T-cell (primary cell): ENCODE measurements at regions not wholly inside any gene's neighbourhood (a gene's known extent, or its start where the extent isn't known, plus 50 kb on each side); places are given as distances from the start of the nearest gene placed in this dataset.
"Not testable (repeated sequence)": the region's sequence is repeated elsewhere in the genome, so short reads cannot be mapped to it uniquely, and the experiment has no call there.

Source experiments
- ATAC-seq, 4 experiments: fragments of 200-7000 bp in 3 of 4; fragments of 150-1000 bp in 1 of 4; cut with Tn5 transposase; replicated peaks in 1 of 4; 1 replicate in 3 of 4; 2 replicates in 1 of 4; pipeline ENCODE4 v1.10.0; 2021; ENCODE audit warnings: moderate library complexity in 3 of 4, mild to moderate bottlenecking in 2 of 4, moderate number of reproducible peaks in 1 of 4
- CTCF ChIA-PET, 2 donors: fragments of 300-600 bp; sonication (Branson Sonifier 250); formaldehyde crosslinking; loops; one replicate each; lab custom pipeline; 2022; ENCODE audit warnings: antibody characterized with exemption in 2 of 2; lab: Charles Lee
- POLR2A ChIA-PET, 2 donors: fragments of 300-600 bp; sonication (Branson Sonifier 250); formaldehyde crosslinking; loops; one replicate each; lab custom pipeline; 2022; ENCODE audit warnings: antibody characterized with exemption in 2 of 2; lab: Charles Lee
- DNase-seq, 35 experiments: peaks; one replicate each; pipeline versions ENCODE4 v3.0.0 to v3.0.0-alpha.2; 2013 to 2023
- H3K27ac ChIP-seq: one replicate; pipeline ENCODE4 v1.5.1; 2013; ENCODE audit warnings: low read length
- H3K27me3 ChIP-seq, 2 experiments: replicated peaks in 1 of 2; 1 replicate in 1 of 2; 2 replicates in 1 of 2; pipeline versions ENCODE4 v1.6.1 to v1.7.0; 2013; ENCODE audit warnings: low read length in 1 of 2, mixed read lengths in 1 of 2; ENCODE audit not compliant: control insufficient read depth in 2 of 2, insufficient read depth in 2 of 2; ENCODE audit errors: extremely low read depth in 1 of 2
- H3K36me3 ChIP-seq, 2 donors: 1 replicate in 1 of 2; 2 replicates in 1 of 2; pipeline versions ENCODE4 v1.6.1 to v1.7.0; 2013; ENCODE audit warnings: low read length in 1 of 2; ENCODE audit not compliant: control insufficient read depth in 2 of 2, insufficient read depth in 1 of 2; ENCODE audit errors: extremely low read depth in 1 of 2
- H3K4me1 ChIP-seq, 2 experiments: 1 replicate in 1 of 2; 2 replicates in 1 of 2; pipeline versions ENCODE4 v1.6.1 to v1.7.0; 2013; ENCODE audit warnings: low read length in 2 of 2, mixed read lengths in 1 of 2; ENCODE audit not compliant: insufficient read depth in 2 of 2, control insufficient read depth in 1 of 2; ENCODE audit errors: extremely low read depth in 1 of 2
- H3K4me3 ChIP-seq, 2 donors: 1 replicate in 1 of 2; 2 replicates in 1 of 2; pipeline versions ENCODE4 v1.5.1 to v1.7.0; 2013; ENCODE audit warnings: mild to moderate bottlenecking in 2 of 2, low read length in 1 of 2, moderate library complexity in 1 of 2; ENCODE audit not compliant: control insufficient read depth in 1 of 2; ENCODE audit errors: extremely low read depth in 1 of 2
- H3K9me3 ChIP-seq: 2 replicates; pipeline ENCODE4 v1.7.0; 2013
- H3K27ac Mint-ChIP-seq, 2 donors: one replicate each; pipeline ENCODE4 v1.8.0; 2020 to 2021; ENCODE audit warnings: mild to moderate bottlenecking in 2 of 2, mixed read lengths in 2 of 2
- H3K27me3 Mint-ChIP-seq, 2 donors: one replicate each; pipeline ENCODE4 v1.8.0; 2021 to 2022; ENCODE audit warnings: mixed read lengths in 2 of 2
- H3K36me3 Mint-ChIP-seq: one replicate; pipeline ENCODE4 v1.8.0; 2021; ENCODE audit warnings: mixed read lengths
- H3K4me1 Mint-ChIP-seq, 3 donors: one replicate each; pipeline ENCODE4 v1.8.0; 2020 to 2022; ENCODE audit warnings: mixed read lengths in 3 of 3, mild to moderate bottlenecking in 1 of 3
- H3K4me3 Mint-ChIP-seq, 3 donors: one replicate each; pipeline ENCODE4 v1.8.0; 2020 to 2022; ENCODE audit warnings: mild to moderate bottlenecking in 3 of 3, mixed read lengths in 3 of 3, moderate library complexity in 3 of 3
- H3K9me3 Mint-ChIP-seq, 3 donors: one replicate each; pipeline ENCODE4 v1.8.0; 2020 to 2022; ENCODE audit warnings: mixed read lengths in 3 of 3
- WGBS: methylation state at CpG from one replicate; pipeline ENCODE4 v1.1.5; 2013; ENCODE audit warnings: missing lambda C conversion rate; ENCODE audit not compliant: insufficient coverage; 5-methylcytosine and 5-hydroxymethylcytosine counted together

DNA sequence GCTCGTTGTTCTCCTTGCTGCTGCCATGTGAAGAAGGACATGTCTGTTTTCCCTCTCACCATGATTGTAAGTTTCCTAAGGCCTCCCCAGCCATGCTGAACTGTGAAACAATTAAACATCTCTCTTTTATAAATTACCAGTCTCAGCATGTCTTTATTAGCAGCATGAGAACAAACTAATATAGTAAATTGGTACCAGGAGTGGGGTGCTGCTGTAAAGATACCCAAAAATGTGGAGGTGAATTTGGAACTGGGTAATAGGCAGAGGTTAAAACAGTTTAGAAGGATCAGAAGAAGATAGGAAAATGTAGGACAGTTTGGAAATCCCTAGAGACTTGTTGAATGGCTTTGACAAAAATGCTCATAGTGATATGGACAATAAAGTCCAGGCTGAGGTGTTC, 576.7 kb downstream of the EPM2A start:
- H3K9me3 Mint-ChIP-seq, result peaks cover 9 to 23% (median 12%) of the 10 kb centered on the region in 3 donors
- CTCF ChIA-PET, H3K27me3 ChIP-seq, H3K27me3 Mint-ChIP-seq, H3K9me3 ChIP-seq, H3K4me1 ChIP-seq, H3K4me3 ChIP-seq, H3K4me3 Mint-ChIP-seq, H3K4me1 Mint-ChIP-seq, H3K36me3 ChIP-seq, H3K27ac ChIP-seq, DNase-seq, H3K27ac Mint-ChIP-seq, ATAC-seq, H3K36me3 Mint-ChIP-seq: not testable (repeated sequence)
- POLR2A ChIA-PET, result interaction anchor here in 1 of 2 donors (0.7 kb wide), 1 partner anchor 1546 kb away, joined by 3 read pairs; no protein-coding TSS in a partner anchor
- WGBS, result no CpG with 5 or more reads among the region's 1 CpG

DNA sequence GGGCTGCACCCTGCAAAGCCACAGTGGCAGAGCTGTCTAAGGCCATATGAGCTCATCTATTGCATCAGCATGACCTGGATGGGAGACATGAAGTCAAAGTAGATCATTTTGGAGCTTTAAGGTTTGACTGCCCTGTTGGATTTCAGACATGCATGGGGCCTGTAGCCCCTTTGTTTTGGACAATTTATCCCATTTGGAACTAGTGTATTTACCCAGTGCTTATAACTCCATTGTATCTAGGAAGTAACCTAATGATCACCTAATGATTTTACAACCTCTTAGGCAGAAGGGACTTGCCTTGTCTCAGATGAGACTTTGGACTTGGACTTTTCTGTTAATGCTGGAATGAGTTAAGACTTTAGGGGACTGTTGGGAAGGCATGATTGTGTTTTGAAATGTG, 575.4 kb downstream of the EPM2A start:
- POLR2A ChIA-PET, result no interaction called here
- Mint-ChIP-seq H3K27ac (no peak overlapping the region), H3K27me3 (peaks cover 0 to 8% of the 10 kb centered on the region in 2 donors)

DNA sequence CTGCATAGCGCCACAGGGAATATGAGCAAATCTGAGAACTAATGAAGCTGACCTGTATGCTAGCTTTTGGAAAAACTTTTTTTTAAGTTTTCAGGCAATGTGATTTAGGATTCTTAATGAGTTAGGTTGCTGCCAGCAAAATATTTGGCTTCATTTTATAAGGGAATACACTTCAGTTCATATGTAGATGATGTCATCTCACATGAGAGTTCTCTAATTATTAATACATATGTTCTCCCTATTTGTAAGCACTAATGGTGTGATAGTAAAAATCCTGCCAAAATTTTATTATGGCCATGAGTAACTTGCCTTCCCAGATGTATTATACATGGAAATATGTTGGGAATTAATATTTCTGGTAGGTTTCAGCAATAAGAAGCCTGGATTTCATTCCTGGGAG, 573.8 kb downstream of the EPM2A start:
- Mint-ChIP-seq H3K27ac (no peak overlapping the region), H3K9me3 (peaks cover 5 to 23% (median 12%) of the 10 kb centered on the region in 3 donors), H3K27me3 (peaks cover 4 to 10% of the 10 kb centered on the region in 2 donors), H3K4me1 (no peaks in the 10 kb centered on the region), H3K4me3 (no peak overlapping the region), H3K36me3 (no peaks in the 10 kb centered on the region)
- no peaks in the 10 kb centered on the region for H3K27me3 ChIP-seq
- POLR2A ChIA-PET, result no interaction called here
- H3K9me3 ChIP-seq, result no peaks in the 10 kb centered on the region
- H3K4me1 ChIP-seq, result no peaks in the 10 kb centered on the region
- H3K36me3 ChIP-seq, result no peaks in the 10 kb centered on the region
- no peak overlapping the region for H3K27ac ChIP-seq
- no peak for DNase-seq
- no CpG with 5 or more reads among the region's 1 CpG for WGBS
- no peak for ATAC-seq
- CTCF ChIA-PET, result no interaction called here
- H3K4me3 ChIP-seq, result no peak overlapping the region

More for the DNA sequence above, 575.4 kb downstream of the EPM2A start:
- no peaks in the 10 kb centered on the region for H3K36me3 Mint-ChIP-seq
- Histone ChIP-seq H3K27ac (no peak overlapping the region), H3K4me3 (no peak overlapping the region), H3K9me3 (no peaks in the 10 kb centered on the region), H3K27me3 (no peaks in the 10 kb centered on the region), H3K36me3 (no peaks in the 10 kb centered on the region), H3K4me1 (no peaks in the 10 kb centered on the region)
- ATAC-seq (no peak), DNase-seq (no peak)
- no peak overlapping the region for H3K4me3 Mint-ChIP-seq
- H3K4me1 Mint-ChIP-seq, result no peaks in the 10 kb centered on the region
- H3K9me3 Mint-ChIP-seq, result peaks cover 9 to 23% (median 12%) of the 10 kb centered on the region in 3 donors
- CTCF ChIA-PET, result no interaction called here

GRCh38 chr6:145169726-145170224, 565.5 kb downstream of the EPM2A start:
- Histone ChIP-seq H3K27me3 (peaks cover 0 to 11% of the 10 kb centered on the region in 2 experiments), H3K9me3 (no peaks in the 10 kb centered on the region), H3K36me3 (no peaks in the 10 kb centered on the region), H3K27ac (no peak overlapping the region), H3K4me1 (no peaks in the 10 kb centered on the region), H3K4me3 (no peak overlapping the region)
- no peak overlapping the region for H3K27ac Mint-ChIP-seq
- no peak for DNase-seq
- no peaks in the 10 kb centered on the region for H3K36me3 Mint-ChIP-seq
- H3K9me3 Mint-ChIP-seq, result no peaks in the 10 kb centered on the region
- no peaks in the 10 kb centered on the region for H3K4me1 Mint-ChIP-seq
- POLR2A ChIA-PET, result no interaction called here
- CTCF ChIA-PET, result no interaction called here
- no peak overlapping the region for H3K4me3 Mint-ChIP-seq
- peaks cover 18 to 19% of the 10 kb centered on the region in 2 donors for H3K27me3 Mint-ChIP-seq
- no CpG with 5 or more reads among the region's 2 CpGs for WGBS
- no peak for ATAC-seq

- ChIA-PET CTCF (no interaction called here), POLR2A (no interaction called here)
- Histone ChIP-seq H3K27ac (no peak overlapping the region), H3K27me3 (peaks cover 0 to 7% of the 10 kb centered on the region in 2 experiments), H3K9me3 (no peaks in the 10 kb centered on the region), H3K4me3 (no peak overlapping the region), H3K4me1 (no peaks in the 10 kb centered on the region), H3K36me3 (no peaks in the 10 kb centered on the region)
- no peak overlapping the region for H3K4me3 Mint-ChIP-seq
- no peaks in the 10 kb centered on the region for H3K36me3 Mint-ChIP-seq
- 65% methylated on average over 2 of the region's 6 CpGs for WGBS
- ATAC-seq, result no peak
- peaks cover 6 to 7% of the 10 kb centered on the region in 2 donors for H3K27me3 Mint-ChIP-seq
- H3K4me1 Mint-ChIP-seq, result no peaks in the 10 kb centered on the region
- H3K9me3 Mint-ChIP-seq, result peaks cover 8 to 14% (median 12%) of the 10 kb centered on the region in 3 donors
- H3K27ac Mint-ChIP-seq, result no peak overlapping the region
- no peak for DNase-seq
Observed at GRCh38 chr6:145175470-145175869, 559.9 kb downstream of the EPM2A start.

DNA sequence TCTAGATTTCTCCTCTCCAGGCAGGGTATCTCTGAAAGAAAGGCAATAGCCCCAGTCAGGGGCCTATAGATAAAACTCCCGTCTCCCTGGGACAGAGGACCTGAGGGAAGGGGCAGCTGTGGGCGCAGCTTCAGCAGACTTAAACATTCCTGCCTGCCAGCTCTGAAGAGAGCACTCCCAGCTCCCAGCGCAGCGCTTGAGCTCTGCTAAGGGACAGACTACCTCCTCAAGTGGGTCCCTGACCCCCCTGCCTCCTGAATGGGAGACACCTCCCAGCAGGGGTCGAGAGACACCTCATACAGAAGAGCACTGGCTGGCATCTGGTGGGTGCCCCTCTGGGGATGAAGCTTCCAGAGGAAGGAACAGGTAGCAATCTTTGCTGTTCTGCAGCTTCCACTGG, 556.9 kb downstream of the EPM2A start:
- CTCF ChIA-PET, result no interaction called here
- DNase-seq, result no peak
- Histone ChIP-seq H3K27ac (no peak overlapping the region), H3K27me3 (peaks cover 0 to 4% of the 10 kb centered on the region in 2 experiments), H3K4me3 (no peak overlapping the region), H3K9me3 (no peaks in the 10 kb centered on the region), H3K36me3 (no peaks in the 10 kb centered on the region), H3K4me1 (no peaks in the 10 kb centered on the region)
- Mint-ChIP-seq H3K36me3 (no peaks in the 10 kb centered on the region), H3K9me3 (peaks cover 8 to 14% (median 12%) of the 10 kb centered on the region in 3 donors), H3K4me3 (no peak overlapping the region), H3K27me3 (peaks cover 2 to 7% of the 10 kb centered on the region in 2 donors), H3K27ac (no peak overlapping the region), H3K4me1 (no peaks in the 10 kb centered on the region)
- POLR2A ChIA-PET, result no interaction called here
- no peak for ATAC-seq
- WGBS, result 73% methylated on average over 5 of the region's 5 CpGs
